Mesendoderm (in vitro differentiated cells): ENCODE measurements at regions not wholly inside any gene's neighbourhood (a gene's known extent, or its start where the extent isn't known, plus 50 kb on each side); places are given as distances from the start of the nearest gene placed in this dataset.

Experiments
- DNase-seq: peaks from one replicate; pipeline ENCODE4 v3.0.0; 2013
- H2AK5ac ChIP-seq: 2 replicates; pipeline ENCODE4 v1.6.1; 2013; ENCODE audit warnings: low read length, inconsistent platforms
- H2BK120ac ChIP-seq: 2 replicates; pipeline ENCODE4 v1.6.1; 2013; ENCODE audit warnings: low read depth, mild to moderate bottlenecking, low read length, moderate library complexity, mixed read lengths
- H2BK15ac ChIP-seq: replicated peaks from 2 replicates; pipeline ENCODE4 v1.6.1; 2013; ENCODE audit warnings: low read depth, mild to moderate bottlenecking, moderate library complexity
- H2BK5ac ChIP-seq: 2 replicates; pipeline ENCODE4 v1.6.1; 2013; ENCODE audit warnings: low read length, inconsistent platforms
- H3K18ac ChIP-seq: 2 replicates; pipeline ENCODE4 v1.6.1; 2013; ENCODE audit warnings: mild to moderate bottlenecking, low read length, mixed read lengths
- H3K23ac ChIP-seq: one replicate; pipeline ENCODE4 v1.6.1; 2013; ENCODE audit warnings: low read length
- H3K27ac ChIP-seq: 2 replicates; pipeline ENCODE4 v1.5.1; 2013; ENCODE audit warnings: low read depth, mild to moderate bottlenecking, inconsistent platforms, low read length, moderate library complexity
- H3K27me3 ChIP-seq: 2 replicates; pipeline ENCODE4 v1.6.1; 2013; ENCODE audit warnings: low read length, control low read depth, mild to moderate bottlenecking, inconsistent platforms; ENCODE audit not compliant: insufficient read depth, poor library complexity
- H3K36me3 ChIP-seq: 2 replicates; pipeline ENCODE4 v1.6.1; 2013; ENCODE audit warnings: low read length, inconsistent platforms; ENCODE audit not compliant: control insufficient read depth, insufficient read depth
- H3K4ac ChIP-seq: one replicate; pipeline ENCODE4 v1.6.1; 2013; ENCODE audit warnings: low read depth, mild to moderate bottlenecking, low read length, moderate library complexity
- H3K4me1 ChIP-seq: 2 replicates; pipeline ENCODE4 v1.6.1; 2013; ENCODE audit warnings: low read depth, low read length, inconsistent platforms; ENCODE audit not compliant: control insufficient read depth
- H3K4me2 ChIP-seq: 2 replicates; pipeline ENCODE4 v1.6.1; 2013; ENCODE audit warnings: low read length
- H3K4me3 ChIP-seq: 2 replicates; pipeline ENCODE4 v1.5.1; 2013; ENCODE audit warnings: mild to moderate bottlenecking, low read length
- H3K56ac ChIP-seq: one replicate; pipeline ENCODE4 v1.6.1; 2013; ENCODE audit warnings: low read length
- H3K79me1 ChIP-seq: 2 replicates; pipeline ENCODE4 v1.6.1; 2013; ENCODE audit warnings: low read length, inconsistent platforms
- H3K79me2 ChIP-seq: 2 replicates; pipeline ENCODE4 v1.6.1; 2013; ENCODE audit warnings: mild to moderate bottlenecking, low read length; ENCODE audit not compliant: control insufficient read depth, insufficient read depth
- H3K9ac ChIP-seq: 2 replicates; pipeline ENCODE4 v1.6.1; 2013; ENCODE audit warnings: low read length, inconsistent platforms
- H4K5ac ChIP-seq: one replicate; pipeline ENCODE4 v1.6.1; 2013; ENCODE audit warnings: low read length
- H4K8ac ChIP-seq: one replicate; pipeline ENCODE4 v1.6.1; 2013; ENCODE audit warnings: low read depth, mild to moderate bottlenecking, control low read depth, low read length, moderate library complexity
- WGBS: extraction: QIAGEN DNeasy Blood & Tissue Kit; methylation state at CpG from one replicate; pipeline ENCODE4 v1.1.7; 2013; ENCODE audit warnings: low lambda C conversion rate, missing lambda C conversion rate; ENCODE audit not compliant: insufficient coverage; ENCODE audit errors: extremely low coverage; 5-methylcytosine and 5-hydroxymethylcytosine counted together

DNA sequence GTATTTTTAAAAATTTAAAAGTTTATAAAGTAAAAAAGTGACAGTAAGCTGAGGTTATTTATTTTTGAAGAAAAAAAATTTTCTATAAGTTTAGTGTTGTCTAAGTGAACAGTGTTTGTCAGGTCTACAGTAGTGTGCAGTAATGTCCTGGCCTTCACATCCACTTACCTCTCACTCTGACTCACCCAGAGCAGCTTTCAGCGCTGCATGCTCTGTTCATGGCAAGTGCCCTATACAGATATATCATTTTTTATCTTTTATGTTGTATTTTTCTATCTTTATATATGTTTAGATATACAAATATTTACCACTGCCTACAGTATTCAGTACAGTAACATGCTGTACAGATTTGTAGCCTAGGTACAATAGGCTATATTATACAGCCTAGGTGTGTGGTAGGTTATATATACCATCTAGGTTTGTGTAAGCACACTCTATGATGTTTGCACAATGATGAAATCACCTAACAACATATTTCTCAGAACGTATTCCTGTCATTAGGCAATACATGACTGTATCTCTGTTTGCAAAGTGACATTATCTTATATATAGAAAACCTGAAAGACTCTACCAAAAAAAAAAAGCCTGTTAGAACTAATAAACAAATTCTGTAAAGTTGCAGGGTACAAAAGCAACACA lies 75.9 kb upstream of the TMC3 start:
- no peaks in the 10 kb centered on the region for H3K27me3 ChIP-seq
- H2BK120ac ChIP-seq: no peak overlapping the region
- no peaks in the 10 kb centered on the region for H3K36me3 ChIP-seq
- H3K79me2 ChIP-seq: no peaks in the 10 kb centered on the region
- DNase-seq: no peak
- H3K79me1 ChIP-seq: no peaks in the 10 kb centered on the region
- H4K8ac ChIP-seq: no peak overlapping the region
- no peak overlapping the region for H2AK5ac ChIP-seq
- WGBS: no CpG with 5 or more reads among the region's 2 CpGs
- no peak overlapping the region for H3K9ac ChIP-seq
- no peak overlapping the region for H3K27ac ChIP-seq
- no peak overlapping the region for H2BK15ac ChIP-seq
- H3K23ac ChIP-seq: no peak overlapping the region
- no peak overlapping the region for H2BK5ac ChIP-seq
- H3K4me1 ChIP-seq: no peaks in the 10 kb centered on the region
- no peak overlapping the region for H3K56ac ChIP-seq
- no peak overlapping the region for H3K4me2 ChIP-seq
- H3K4ac ChIP-seq: no peak overlapping the region
- H4K5ac ChIP-seq: no peak overlapping the region
- no peak overlapping the region for H3K4me3 ChIP-seq
- H3K18ac ChIP-seq: no peak overlapping the region

GRCh38 chr15:81443040-81443820 lies 69.2 kb upstream of the TMC3 start:
- no peak overlapping the region for H3K9ac ChIP-seq
- H2AK5ac ChIP-seq: no peak overlapping the region
- no CpG with 5 or more reads among the region's 5 CpGs for WGBS
- H3K4me3 ChIP-seq: no peak overlapping the region
- H3K79me1 ChIP-seq: no peaks in the 10 kb centered on the region
- no peaks in the 10 kb centered on the region for H3K79me2 ChIP-seq
- H3K23ac ChIP-seq: no peak overlapping the region
- no peak overlapping the region for H3K18ac ChIP-seq
- H3K36me3 ChIP-seq: no peaks in the 10 kb centered on the region
- H3K4ac ChIP-seq: no peak overlapping the region
- H2BK15ac ChIP-seq: no peak overlapping the region
- no peak overlapping the region for H4K5ac ChIP-seq
- H4K8ac ChIP-seq: no peak overlapping the region
- no peak overlapping the region for H3K27ac ChIP-seq
- no peaks in the 10 kb centered on the region for H3K27me3 ChIP-seq
- H2BK120ac ChIP-seq: no peak overlapping the region
- no peak overlapping the region for H3K56ac ChIP-seq
- H3K4me2 ChIP-seq: no peak overlapping the region
- no peak overlapping the region for H2BK5ac ChIP-seq
- H3K4me1 ChIP-seq: no peaks in the 10 kb centered on the region
- DNase-seq: no peak

- Histone ChIP-seq H3K27ac (no peak overlapping the region), H3K4ac (no peak overlapping the region), H3K23ac (no peak overlapping the region), H3K9ac (no peak overlapping the region), H2BK120ac (no peak overlapping the region), H2BK15ac (no peak overlapping the region), H3K79me1 (no peaks in the 10 kb centered on the region), H3K79me2 (no peaks in the 10 kb centered on the region), H2BK5ac (no peak overlapping the region), H3K36me3 (no peaks in the 10 kb centered on the region), H4K8ac (no peak overlapping the region), H3K4me1 (no peaks in the 10 kb centered on the region), H3K56ac (no peak overlapping the region), H3K4me3 (no peak overlapping the region), H4K5ac (no peak overlapping the region), H3K27me3 (no peaks in the 10 kb centered on the region), H3K18ac (no peak overlapping the region), H2AK5ac (no peak overlapping the region), H3K4me2 (no peak overlapping the region)
- no CpG with 5 or more reads among the region's 1 CpG for WGBS
- DNase-seq: no peak
Observed at GRCh38 chr15:81442454-81442853, 68.4 kb upstream of the TMC3 start.

GRCh38 chr15:81434851-81435250 lies 60.8 kb upstream of the TMC3 start:
- Histone ChIP-seq H3K79me2 (no peaks in the 10 kb centered on the region), H3K4me3 (no peak overlapping the region), H2BK15ac (no peak overlapping the region), H3K27ac (no peak overlapping the region), H2BK120ac (no peak overlapping the region), H3K4me1 (peaks cover 2% of the 10 kb centered on the region), H4K8ac (no peak overlapping the region), H3K4ac (no peak overlapping the region), H3K36me3 (no peaks in the 10 kb centered on the region), H2AK5ac (no peak overlapping the region), H3K4me2 (no peak overlapping the region), H3K56ac (no peak overlapping the region), H3K79me1 (no peaks in the 10 kb centered on the region), H2BK5ac (no peak overlapping the region), H3K23ac (no peak overlapping the region), H3K18ac (no peak overlapping the region), H4K5ac (no peak overlapping the region), H3K9ac (no peak overlapping the region), H3K27me3 (no peaks in the 10 kb centered on the region)
- DNase-seq: no peak

DNA sequence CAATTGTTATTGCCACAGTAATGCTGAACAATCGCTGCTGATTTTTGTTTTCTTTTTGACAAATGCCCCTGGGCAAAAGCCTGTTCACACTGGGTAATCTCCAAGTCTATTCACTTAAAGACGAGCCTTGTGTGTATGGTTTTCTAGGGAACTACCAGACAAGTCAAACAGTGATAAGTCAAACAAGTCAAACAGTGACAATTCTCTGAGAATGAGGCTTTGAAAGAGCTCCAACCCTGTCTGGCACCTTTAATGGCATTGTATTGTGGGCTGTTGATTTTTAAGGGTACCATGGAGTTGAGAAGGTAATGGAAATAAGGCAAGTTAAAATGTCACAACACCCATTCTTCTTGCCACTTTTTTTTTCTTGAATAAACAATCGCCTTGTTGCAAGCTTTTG lies 59.4 kb upstream of the TMC3 start:
- Histone ChIP-seq H3K79me2 (no peaks in the 10 kb centered on the region), H3K18ac (no peak overlapping the region), H3K9ac (no peak overlapping the region), H2BK120ac (no peak overlapping the region), H3K4me2 (no peak overlapping the region), H3K23ac (no peak overlapping the region), H3K4ac (no peak overlapping the region), H2BK15ac (no peak overlapping the region), H3K27ac (no peak overlapping the region), H2BK5ac (no peak overlapping the region), H3K4me1 (peaks cover 2% of the 10 kb centered on the region), H3K79me1 (no peaks in the 10 kb centered on the region), H4K5ac (no peak overlapping the region), H4K8ac (no peak overlapping the region), H3K4me3 (no peak overlapping the region), H3K27me3 (no peaks in the 10 kb centered on the region), H3K36me3 (no peaks in the 10 kb centered on the region), H3K56ac (no peak overlapping the region), H2AK5ac (no peak overlapping the region)
- no CpG with 5 or more reads among the region's 3 CpGs for WGBS
- peak; percentile 78 for DNase-seq

GRCh38 chr15:81432179-81432578 lies 58.2 kb upstream of the TMC3 start:
- H3K18ac ChIP-seq: no peak overlapping the region
- H3K4ac ChIP-seq: no peak overlapping the region
- no peaks in the 10 kb centered on the region for H3K79me2 ChIP-seq
- no peak overlapping the region for H4K5ac ChIP-seq
- no peaks in the 10 kb centered on the region for H3K27me3 ChIP-seq
- H2BK120ac ChIP-seq: no peak overlapping the region
- no peak overlapping the region for H3K56ac ChIP-seq
- no peaks in the 10 kb centered on the region for H3K79me1 ChIP-seq
- H3K4me1 ChIP-seq: peaks cover 2% of the 10 kb centered on the region
- no peak overlapping the region for H3K23ac ChIP-seq
- no peak overlapping the region for H3K27ac ChIP-seq
- H3K9ac ChIP-seq: no peak overlapping the region
- H3K4me3 ChIP-seq: no peak overlapping the region
- no CpG with 5 or more reads among the region's 2 CpGs for WGBS
- no peak overlapping the region for H2BK15ac ChIP-seq
- no peak overlapping the region for H3K4me2 ChIP-seq
- no peak for DNase-seq
- H4K8ac ChIP-seq: no peak overlapping the region
- H2BK5ac ChIP-seq: no peak overlapping the region
- no peaks in the 10 kb centered on the region for H3K36me3 ChIP-seq
- H2AK5ac ChIP-seq: no peak overlapping the region
